Activated T-cell treated with anti-CD3 and anti-CD28 coated beads for 4 hours (primary cell): ENCODE measurements at regions not wholly inside any gene's neighbourhood (a gene's known extent, or its start where the extent isn't known, plus 50 kb on each side); places are given as distances from the start of the nearest gene placed in this dataset.
"Not testable (repeated sequence)": the region's sequence is repeated elsewhere in the genome, so short reads cannot be mapped to it uniquely, and the experiment has no call there.

Source experiments
- DNase-seq: peaks from one replicate; pipeline ENCODE4 v3.0.0-alpha.2; 2020

DNA sequence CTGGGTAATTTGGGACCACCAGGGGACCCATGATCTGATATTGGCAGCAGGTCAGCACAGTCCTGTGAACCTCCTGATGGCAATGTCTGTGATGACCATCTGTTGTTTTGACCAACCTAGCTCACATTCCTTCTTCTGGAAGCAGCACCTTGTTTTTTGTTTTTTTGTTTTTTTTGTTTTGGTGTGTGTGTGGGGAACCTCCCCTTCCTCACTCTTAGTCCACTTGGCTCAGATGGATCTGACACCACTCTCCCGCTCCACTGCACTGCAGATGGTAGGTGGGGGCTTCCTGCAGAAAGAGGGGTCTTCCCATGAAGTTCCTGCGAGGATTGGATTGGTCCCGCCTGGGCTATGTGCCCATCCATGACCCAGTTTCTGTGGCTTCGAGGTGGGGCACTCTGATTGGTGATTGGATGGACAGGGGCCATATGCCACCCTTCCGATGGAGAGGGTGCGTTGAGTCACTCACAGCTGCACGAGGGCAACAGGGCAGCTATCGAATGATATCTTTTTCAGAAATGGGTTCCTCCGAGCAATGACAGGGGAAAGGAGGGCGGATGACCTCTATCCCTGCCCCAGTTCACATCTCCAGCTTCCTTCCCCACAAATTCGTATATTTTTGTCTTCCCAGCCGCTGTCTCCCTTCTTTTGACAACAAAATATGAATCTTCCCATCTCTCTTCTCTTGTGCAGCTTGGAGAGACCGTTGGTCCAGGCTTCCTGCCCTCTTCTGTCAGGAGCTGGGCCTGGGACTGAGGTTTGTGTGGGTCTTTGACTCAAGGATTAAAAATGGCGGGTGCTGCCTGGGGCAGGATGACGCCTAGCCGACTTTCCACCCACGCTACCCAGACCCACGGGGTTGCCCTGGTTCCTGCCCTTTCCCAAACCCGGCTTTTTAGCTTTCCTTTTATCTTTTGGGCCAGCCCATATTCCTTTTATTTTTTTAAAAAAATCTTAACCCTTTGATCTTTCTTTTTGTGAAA lies 132.1 kb upstream of the KCNG1 start:
- no peak for DNase-seq

DNA sequence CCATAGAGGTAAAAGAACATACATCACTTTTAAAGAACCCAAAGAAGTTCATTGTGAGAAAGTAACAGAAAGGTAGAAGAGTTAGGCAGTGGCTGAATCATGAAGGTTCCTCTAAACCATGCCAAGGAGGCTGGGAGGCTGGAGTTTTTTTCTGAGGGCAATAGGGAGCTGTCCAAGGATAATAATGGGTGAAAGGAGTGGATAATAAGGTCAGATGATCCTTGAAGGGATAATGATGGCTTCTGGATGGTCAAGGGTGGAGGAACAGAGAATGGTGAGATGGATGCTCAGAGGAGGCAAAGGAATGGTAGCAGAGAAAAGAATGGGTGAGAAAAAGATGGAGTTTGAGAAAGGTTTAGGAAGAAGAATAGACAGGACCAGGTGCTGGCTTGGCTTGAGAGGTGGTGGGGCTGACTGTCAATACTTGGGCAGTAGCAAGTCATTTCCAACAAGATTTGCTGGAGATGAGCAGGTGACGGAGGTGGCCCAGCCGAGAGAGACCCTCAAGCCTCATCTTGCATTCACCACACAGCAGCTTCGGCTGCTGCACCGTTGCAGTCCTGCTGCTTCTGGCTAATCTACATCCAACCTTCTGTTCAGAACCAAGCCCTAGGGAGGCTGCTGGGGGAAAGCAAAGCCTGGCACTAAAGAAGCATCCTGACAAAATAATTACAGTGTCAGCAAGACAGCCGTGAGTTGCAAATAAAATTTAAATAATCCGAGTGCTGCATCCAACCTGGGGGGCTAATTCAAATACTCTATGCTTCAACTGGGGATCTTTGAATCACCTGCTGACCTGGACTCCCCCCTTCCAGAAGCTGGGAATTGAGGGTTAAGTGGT lies 131.2 kb upstream of the KCNG1 start:
- DNase-seq = no peak

DNA sequence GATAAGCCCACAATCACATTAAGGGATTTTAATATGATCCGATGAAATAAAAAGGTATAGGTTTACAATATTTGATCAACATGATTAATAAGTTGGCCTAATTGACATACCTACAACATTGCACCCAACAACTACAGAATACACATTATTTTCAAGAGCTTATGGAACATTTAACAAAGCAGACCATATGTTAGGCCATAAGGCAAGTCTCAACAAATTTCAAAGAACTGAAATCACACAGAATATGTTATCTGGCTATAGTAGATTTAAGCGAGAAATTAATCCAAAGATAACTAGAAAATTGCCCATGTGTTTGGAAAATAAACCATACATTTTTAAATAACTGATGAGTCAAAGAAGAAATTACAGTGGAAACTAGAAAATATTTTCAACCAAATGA lies 126.0 kb upstream of the KCNG1 start:
- DNase-seq = no peak

DNA sequence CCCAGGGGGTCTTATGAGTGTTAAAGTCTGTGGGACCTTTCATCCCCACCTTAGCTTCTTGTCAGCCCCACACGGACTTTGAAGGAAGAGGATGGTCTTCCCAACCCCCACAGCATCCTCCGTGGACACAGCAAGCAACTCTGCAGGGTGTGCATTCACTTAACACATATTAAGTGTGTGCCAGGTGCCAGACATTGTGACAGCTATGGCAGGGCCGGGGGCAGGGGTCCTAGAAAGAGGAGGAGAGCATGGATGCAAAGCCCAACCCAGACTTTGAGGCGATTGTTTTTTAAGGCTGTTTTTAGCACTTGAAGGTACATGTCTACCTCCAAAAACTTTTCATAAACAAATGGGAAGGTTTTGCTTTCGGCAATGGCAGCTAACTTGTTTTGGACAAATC lies 121.6 kb upstream of the KCNG1 start:
- no peak for DNase-seq

DNA sequence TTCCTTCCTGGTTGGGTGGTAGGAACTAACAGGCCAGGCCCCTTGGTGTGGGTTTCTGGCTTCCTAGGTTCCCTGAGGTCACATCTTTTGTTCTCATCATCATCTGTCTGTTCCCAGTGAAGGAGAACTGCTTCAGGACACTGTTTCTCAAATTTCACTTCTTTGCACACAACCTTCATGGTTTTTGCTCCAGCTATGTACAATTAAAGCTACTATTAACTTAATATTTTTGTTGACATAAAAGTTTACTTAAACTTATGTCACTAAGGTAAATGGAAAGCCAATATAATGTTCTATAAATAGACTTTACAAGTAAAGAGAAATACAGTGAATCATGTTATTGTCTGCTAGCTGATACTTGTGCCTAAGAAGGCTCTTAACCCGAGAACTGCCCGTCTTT lies 120.7 kb upstream of the KCNG1 start:
- DNase-seq = no peak

DNA sequence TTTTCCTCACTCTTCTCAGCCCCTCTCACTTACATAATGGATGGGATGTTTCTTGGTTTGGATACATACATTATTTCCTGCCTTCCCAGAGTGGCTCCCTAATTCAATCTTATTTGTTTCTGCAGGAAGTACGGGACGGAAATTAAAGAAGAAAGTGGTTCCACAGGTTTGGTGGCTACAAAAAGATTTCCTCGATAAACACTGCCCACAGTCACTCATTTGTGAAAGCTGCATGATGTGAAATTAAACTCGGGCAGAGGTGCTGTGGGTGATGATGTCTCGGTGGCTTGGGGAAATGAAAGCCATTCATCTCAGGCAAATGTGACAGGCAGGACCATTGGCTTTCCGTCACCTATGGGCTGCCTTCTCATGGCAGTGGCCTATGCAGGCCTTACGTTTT lies 119.5 kb upstream of the KCNG1 start:
- DNase-seq = no peak

DNA sequence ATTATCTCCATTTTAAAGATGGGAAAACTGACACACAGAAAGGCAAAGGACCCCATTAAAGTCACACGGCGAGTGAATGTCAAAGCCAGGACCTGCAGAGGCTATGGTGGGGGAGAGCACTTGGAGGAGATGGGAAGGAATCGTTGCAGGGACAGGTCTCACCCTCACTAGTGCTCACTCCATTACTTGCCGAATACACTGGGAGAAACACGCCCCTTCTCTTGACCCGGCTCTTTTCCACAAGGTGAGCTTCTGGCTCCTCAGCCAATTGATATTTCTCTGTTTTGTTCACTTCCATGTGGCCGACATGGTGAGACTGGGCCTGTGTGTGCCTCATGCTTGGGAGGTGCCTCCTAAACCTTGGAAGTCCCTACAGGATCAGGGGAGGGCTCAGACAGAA lies 117.8 kb upstream of the KCNG1 start:
- no peak for DNase-seq

DNA sequence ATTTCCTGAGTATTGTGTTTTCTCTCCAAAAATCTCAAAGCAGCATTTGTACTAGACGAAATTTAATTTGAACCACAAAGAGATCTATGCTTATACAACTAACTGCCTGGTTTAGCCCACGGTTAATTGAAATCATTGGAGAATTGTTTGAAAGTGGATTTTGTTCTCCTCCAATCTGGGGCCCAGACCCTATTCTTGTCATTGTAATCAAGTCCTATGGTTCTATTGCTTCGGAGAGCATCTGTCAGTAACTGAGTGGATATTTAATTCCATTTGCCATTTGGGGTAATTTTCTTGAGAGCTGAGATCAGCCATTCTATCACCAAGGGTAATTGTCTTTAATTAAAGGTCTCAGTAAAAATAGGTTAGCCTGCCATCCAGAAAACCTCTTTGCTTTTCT lies 117.0 kb upstream of the KCNG1 start:
- no peak for DNase-seq

DNA sequence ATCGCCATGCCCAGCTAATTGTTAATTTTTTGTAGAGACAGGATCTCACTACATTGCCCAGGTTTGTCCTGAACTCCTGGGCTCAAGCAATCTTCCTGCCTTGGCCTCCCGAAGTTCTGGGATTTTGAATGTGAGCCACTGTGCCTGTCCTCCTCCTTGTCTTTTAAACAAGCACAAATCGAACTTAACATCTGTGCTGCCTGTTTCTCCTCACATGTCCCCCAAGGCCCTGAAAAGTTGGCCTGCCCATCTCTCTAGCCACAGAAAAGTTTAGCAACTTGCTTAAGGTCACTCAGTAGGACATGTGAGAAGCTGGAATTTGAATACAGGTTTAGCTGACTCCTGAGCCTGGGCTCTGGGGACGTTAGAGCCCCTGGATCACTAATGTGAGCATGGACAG lies 115.7 kb upstream of the KCNG1 start:
- DNase-seq = no peak

DNA sequence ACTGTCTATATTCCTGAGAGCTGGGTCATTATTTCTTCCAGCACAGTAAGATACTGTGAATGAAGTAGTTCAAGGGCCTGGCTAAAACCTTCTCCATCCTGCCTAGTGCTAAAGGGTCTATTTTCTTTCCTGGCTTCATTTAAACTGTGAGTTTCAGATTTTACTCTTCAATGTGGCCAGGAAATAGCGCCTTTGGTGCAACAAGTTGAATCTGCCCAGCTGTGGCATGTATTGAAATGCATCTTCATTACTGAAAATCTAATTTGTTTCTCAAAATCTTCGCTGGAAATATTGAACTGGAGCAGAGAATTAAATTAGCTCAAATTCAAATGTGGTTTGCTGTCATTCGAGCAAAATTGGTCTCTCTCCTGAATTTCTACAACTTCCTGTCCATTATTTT lies 114.6 kb upstream of the KCNG1 start:
- no peak for DNase-seq

DNA sequence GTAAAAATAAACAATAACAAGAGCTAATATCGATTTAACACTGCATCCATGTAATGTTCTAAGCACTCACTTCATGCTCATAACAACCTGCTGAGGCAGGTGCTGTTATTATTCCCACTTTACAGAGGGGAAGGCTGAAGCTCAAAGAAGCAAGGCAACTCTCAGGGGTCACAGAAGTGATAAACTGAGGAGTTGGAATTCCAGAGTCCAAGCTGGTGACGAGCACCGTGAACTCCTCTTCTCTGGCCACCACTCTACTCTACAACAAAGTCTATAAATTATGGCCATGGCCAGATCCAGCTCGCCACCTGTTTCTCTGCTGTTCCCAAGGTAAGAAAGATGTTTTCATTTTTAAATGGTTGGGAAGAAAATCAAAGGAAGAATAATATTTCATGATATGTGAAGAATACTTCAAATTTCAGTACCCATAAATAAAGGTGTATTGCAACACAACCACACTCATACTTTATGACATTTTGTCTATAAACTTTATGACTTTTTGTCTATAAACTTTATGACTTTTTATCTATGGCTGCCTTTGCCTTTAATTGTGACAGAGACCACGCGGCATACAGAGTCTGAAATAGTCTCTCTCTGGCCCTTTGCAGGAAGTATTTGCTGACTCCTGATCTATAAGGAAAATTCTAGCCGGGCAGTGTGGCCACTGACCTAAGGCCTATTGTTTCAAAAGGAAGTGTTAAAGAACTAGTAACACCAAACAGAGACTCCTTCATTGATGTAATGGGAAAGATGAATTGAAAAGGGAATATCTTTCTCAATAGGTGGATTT lies 113.2 kb upstream of the KCNG1 start:
- no peak for DNase-seq

DNA sequence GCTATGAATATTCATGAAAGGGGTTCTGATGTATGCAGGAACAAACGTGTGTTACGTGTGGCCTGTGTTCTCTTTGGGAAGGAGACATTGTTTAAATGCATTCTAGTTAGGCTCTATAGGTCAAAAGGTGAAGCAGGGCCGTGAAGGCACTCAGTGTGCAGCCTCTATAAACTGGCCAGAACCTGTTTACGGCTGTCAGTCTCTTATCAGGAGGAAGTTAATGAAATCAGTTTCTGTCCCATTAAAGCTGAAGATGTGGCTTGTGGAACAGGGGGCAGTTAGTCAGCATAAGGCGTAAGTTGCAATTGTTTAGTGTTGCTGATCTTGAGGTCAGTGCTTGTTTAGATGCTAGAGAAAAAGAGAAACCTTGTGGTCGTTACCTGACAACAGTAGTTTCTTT lies 111.5 kb upstream of the KCNG1 start:
- no peak for DNase-seq

DNA sequence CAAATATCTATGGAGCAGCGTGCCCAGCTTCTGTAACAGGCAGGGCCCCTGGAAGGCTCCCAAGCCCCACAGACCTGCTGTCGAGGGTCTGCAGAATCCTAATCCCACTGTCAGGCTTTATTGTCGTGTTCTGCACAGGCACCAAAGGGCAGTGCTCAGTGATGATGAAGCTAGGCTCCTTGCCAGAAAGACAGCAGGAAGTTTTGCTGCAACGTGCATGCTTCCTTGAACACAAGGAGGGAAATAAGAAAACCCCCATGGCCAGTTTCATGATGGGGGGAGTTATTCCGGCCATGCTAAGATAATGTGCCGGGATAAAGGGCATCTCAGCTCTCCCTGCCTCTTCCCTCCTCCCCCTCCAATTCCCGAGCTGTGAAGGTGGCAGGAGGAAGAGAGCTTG lies 109.4 kb upstream of the KCNG1 start:
- no peak for DNase-seq

DNA sequence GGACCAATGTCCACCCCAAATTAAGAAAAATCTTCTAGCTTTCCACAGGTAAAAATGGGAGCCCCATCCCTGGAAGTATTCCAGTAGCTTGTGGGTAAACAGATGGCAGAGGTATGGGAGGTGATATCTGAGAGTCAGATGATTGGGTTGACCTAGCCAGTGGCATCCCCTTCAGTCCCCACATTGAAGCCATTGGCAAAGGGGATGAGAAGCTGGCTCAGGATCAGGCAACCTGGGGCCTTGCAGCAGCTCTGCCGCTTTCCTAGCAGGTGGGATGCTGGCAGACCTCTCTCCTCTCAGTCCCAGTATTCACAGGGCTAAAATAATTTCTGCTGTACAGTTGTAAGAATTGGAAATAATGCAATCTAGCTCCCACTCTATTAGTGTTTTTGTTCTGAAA lies 108.9 kb upstream of the KCNG1 start:
- DNase-seq = no peak

DNA sequence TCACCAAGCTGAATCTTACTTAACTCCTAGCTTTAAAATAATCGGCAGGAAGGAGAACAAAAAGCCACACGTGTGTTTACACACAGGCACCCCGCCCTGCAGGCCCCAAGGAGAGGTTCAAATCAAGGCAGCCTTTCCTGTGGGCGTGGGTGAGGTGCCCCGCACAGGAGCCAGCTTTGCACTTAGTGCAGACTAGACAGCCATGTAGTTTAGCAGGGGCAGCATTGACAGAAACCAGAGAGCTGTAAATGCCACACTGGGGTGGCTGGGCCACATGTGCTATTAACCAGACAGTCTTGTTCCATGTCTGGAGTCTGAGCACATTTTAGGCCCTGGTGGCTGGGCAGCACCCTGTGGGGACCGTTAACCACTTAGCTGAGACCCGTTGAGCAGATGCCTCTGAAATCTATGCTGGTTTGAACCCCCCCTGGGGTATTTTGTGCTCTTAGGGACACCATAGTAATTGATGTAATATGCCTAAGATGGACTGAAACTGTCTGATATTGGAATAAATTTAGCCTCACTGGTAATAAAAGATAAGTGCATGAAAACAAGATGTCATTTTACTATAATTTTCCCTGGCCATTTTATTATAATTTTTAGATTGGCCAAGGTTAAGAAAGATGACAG lies 106.4 kb upstream of the KCNG1 start:
- DNase-seq = no peak

DNA sequence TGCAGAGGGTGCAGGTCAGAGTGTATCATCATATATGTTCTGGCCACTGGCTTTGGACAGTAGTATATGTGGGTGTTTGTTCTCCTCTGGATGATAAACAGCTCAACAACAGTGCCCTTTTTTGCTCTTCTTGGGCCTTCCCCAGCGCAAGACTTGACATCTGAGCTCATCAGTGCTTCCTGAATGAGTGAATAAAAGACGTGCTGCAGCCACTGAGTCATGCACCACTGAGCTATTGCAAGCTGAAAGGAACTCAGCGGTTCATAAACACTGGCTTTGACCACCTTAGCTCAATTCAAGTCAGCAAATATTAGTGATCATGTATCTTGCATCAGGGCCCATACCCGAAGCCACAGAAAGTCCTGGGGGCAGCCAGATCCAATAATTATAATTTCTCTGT lies 105.3 kb upstream of the KCNG1 start:
- no peak for DNase-seq

DNA sequence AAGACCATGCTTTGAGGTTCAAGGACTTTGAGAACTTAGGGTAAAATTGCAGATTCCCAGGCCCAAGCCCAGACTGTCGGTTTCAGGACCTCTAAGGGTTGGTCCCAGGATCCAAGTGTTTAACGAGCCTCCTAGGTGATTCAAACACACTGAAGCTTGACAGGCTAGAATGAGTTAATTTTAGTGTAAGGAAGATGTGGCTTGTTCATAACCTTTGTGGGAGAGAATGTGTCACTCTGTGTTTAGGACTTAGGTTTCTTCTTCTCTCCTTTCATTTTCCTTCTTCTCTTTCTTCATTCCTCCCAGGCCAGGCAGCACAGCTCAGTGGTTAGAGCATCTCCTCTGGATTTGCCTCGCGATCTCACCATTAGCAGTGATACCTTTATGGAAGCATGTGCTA lies 104.8 kb upstream of the KCNG1 start:
- DNase-seq = no peak

DNA sequence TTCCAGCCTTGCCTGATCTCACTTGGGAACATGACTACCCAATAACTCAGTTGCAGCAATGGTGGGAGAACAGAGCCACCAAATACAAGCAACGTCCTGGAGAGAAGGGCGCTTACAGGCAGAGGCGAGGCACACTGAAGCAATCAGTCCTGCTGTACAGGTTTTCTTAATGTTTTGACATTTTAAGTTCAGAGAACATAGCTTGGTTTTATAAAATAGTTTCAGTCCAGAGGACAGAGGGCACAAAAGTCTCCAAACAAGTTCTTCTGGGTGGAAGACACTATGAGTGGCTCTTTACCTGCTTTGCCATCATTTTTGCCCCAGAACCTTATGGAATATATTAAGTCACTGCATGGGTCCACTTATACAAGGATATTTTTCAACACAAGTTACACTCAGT lies 103.4 kb upstream of the KCNG1 start:
- no peak for DNase-seq

DNA sequence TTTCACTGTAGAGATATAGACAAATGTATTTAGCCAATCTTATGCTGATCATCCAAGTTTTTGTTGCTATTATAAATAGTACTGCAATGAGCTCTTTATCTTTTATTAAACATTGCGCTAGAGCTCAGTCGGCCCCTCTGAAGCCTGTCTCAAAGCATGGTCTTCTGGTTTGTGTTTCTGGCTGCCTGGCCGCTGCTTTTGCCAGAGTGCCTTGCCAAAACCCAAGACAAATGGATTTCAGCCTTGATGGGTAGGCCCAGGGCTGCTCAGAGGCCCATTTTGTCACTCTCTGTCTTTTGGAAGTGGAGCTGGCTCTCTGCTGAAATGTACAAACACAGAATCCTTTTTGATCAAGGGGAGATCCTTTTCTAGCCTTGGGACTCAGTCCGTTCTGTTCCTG lies 102.9 kb upstream of the KCNG1 start:
- DNase-seq = no peak

DNA sequence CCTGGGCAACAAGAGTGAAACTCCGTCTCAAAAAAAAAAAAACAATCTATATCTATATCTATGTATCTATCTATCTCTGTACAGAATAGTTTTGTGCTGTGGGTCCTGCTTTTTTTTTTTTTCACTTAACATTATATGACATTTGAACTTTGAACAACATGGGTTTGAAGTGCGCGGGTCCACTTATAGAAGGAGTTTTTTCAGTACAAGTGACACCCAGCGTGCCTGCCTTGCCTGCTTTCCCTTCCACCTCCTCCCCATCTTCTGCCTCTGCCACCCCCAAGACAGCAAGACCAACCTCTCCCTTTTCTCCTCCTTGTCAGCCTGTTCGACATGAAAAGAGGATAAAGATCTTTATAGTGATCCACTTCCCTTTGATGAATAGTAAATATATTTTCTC lies 102.2 kb upstream of the KCNG1 start:
- no peak for DNase-seq

DNA sequence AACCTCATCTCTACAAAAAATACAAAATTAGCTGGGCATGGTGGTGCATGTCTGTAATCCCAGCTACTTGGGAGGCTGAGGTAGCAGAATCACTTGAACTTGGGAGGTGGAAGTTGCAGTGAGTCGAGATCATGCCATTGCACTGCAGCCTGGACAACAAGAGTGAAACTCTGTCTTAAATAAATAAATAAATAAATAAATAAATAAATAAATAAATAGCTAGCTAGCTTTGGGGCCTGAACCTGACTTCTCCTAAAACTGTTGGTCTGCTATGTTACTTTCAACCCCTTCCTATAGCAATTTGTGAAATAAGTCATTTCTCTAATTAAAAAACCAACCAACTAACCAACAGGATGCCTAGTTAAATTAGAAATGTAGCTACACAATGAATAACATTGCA lies 101.0 kb upstream of the KCNG1 start:
- DNase-seq = not testable (repeated sequence)

DNA sequence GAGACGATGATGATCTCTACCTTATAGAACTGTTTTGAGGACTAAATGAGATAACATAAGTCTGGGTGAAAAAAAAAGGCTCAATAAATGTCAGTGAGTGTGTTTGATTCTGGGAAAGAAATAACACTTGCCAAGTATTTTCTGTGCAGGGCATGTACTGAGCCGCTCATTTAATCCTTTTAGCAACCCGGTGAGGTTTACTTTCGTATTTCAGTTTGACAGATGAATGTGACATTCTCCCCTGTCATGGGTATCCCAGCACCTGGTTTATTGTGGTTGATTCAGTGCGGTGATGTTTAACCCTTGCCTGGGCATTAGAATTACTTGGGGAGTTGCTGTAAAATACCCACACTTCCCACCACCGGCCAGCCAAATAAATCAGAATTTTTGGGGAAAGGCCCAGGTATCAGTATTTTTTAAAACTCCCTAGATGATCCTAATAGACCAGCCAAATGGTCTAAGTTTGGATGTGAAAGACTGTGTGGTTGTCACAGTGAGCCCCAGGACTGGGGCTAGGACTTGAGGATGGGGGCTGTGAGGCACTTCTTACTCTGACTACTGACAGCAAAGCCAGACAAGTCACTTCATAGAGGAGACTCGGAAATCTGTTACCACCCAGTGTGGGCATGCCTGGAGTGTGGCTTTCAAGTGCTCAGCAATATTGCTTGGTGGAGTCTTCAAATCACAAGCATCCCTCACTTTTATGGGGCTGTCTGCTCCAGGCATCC lies 100.2 kb upstream of the KCNG1 start:
- DNase-seq = no peak
